D721Med (cell line): ENCODE measurements at regions not wholly inside any gene's neighbourhood (a gene's known extent, or its start where the extent isn't known, plus 50 kb on each side); places are given as distances from the start of the nearest gene placed in this dataset.
"Not testable (repeated sequence)": the region's sequence is repeated elsewhere in the genome, so short reads cannot be mapped to it uniquely, and the experiment has no call there.

ENCODE experiments used
- DNase-seq: peaks from one replicate; pipeline ENCODE4 v3.0.0; 2011; ENCODE audit warnings: low spot score; ENCODE audit not compliant: insufficient read length
- FAIRE-seq: peaks from 2 replicates; lab custom pipeline; 2011; peaks lifted over from hg19 to GRCh38; lab: Jason Lieb, UNC
- TF ChIP-seq, protein P1 (sequence below): IDR thresholded peaks from 2 replicates; pipeline ENCODE4 v1.5.1; 2012; ENCODE audit warnings: mild to moderate bottlenecking, control low read depth; ENCODE audit not compliant: insufficient read depth; ENCODE audit errors: missing control alignments

DNA sequence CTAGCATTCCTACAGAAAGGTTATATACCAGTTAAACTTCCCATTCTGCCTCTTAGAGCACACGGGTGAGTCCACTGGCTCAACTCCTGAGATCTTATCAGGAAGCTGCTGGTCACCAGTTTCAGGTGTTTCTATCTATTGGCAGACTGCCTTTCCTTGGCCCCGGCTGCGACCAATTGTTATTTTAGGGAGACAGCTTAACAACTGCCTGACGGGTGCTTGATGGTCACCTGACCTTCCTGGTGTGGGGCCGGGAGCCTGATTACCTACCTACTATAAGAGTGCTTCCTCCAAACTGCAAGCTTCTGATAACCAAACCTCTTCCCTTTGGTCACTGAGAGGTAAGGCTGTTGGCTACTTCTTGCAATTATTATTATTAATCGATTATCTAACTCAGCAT lies 122.1 kb upstream of the XIRP2 start:
- DNase-seq (no peak), FAIRE-seq (no peak)
- TF ChIP-seq, protein P1, sequence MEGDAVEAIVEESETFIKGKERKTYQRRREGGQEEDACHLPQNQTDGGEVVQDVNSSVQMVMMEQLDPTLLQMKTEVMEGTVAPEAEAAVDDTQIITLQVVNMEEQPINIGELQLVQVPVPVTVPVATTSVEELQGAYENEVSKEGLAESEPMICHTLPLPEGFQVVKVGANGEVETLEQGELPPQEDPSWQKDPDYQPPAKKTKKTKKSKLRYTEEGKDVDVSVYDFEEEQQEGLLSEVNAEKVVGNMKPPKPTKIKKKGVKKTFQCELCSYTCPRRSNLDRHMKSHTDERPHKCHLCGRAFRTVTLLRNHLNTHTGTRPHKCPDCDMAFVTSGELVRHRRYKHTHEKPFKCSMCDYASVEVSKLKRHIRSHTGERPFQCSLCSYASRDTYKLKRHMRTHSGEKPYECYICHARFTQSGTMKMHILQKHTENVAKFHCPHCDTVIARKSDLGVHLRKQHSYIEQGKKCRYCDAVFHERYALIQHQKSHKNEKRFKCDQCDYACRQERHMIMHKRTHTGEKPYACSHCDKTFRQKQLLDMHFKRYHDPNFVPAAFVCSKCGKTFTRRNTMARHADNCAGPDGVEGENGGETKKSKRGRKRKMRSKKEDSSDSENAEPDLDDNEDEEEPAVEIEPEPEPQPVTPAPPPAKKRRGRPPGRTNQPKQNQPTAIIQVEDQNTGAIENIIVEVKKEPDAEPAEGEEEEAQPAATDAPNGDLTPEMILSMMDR = no peak

DNA sequence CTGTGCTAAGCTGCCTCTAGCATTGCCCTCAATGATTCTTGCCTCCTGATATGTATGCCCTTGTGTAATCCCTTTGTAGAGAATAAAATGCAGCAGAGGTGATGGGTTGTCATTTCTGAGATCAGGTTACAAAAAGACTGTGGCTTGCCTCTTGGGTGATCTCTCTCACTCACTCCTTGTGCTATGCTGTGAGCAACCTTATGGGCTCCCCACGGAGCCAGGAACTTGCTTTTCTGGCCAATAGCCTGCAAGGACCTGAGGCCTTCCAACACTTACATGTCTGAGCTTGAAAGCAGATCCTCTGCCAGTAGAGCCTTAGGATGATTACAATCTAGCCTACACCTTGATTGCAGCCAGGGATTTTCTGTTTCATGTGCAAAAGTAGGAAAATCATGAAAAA lies 123.1 kb upstream of the XIRP2 start:
- TF ChIP-seq, protein P1 = no peak
- DNase-seq (no peak), FAIRE-seq (no peak)

DNA sequence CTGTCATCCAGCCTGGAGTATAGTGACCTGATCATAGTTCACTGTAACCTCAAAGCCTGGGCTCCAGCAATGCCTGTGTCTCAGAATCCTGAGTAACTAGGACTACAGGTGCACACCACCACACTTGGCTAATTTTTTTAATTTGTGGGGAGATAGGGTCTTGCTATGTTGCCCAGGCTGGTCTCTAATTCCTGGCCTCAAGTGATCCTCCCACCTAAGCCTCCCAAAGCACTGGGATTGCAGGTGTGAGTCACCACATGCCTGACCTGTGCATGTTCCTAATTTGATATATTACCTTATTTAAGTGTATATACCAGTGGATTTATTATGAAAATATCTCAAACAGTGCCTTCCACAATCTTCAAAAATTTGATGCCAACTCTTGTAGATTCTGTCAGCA lies 123.6 kb upstream of the XIRP2 start:
- DNase-seq = no peak
- FAIRE-seq = no peak
- TF ChIP-seq, protein P1 = no peak

DNA sequence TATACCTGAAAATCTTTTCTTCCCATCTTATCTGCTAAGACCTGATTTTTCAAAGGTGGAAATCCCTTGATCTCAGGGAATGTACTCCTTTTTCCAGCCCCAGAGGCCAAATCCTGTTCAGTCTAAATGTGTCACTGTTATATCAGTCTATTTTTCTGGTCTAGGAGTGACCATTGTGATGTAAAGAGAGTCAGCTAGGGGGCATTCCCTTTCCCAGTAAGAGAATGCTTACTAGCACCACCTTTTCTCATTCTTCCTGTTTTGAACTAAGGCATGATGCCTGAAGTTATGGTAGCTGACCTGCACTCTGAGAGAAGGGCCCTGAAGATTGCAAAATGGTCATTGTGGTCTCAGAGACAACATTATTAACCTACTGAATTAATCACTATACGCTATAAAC lies 124.1 kb upstream of the XIRP2 start:
- FAIRE-seq (no peak), DNase-seq (no peak)
- TF ChIP-seq, protein P1 = no peak

DNA sequence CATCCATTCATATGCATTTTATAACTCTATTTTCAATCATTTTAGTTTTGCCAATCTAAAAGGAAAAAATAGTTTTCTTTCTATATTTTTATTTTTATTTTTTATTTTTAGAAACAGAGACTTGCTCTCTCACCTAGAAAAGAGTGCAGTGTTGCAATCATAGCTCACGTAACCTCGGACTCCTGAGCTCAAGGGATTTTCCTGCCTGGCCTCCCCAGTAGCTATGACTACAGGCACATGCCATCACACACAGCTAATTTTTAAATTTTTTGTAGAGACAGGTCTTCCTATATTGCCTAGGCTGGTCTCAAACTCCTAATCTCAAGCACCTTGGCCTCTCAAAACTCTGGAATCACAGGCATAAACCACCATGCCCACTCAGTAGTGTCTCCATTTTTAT lies 125.5 kb upstream of the XIRP2 start:
- DNase-seq = no peak
- FAIRE-seq = no peak
- TF ChIP-seq, protein P1 = no peak

DNA sequence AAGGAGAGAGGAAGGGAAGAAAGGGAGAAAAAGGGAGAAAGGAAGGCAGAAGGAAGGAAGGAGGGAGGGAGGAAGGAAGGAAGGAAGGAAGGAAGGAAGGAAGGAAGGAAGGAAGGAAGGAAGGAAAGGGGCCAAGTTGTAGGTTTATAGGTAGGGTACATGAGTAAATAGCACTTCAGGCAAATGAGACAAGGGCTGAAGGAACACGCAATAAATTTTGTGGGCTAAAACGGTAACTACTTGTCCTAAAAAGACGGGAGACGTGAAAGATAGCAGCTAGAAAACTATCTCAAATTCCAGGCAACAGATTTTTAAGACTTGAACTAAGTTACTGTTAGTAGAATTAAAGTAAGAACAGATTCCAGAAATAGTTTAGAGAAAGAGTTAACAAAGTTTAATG lies 129.3 kb upstream of the XIRP2 start:
- no peak for FAIRE-seq
- DNase-seq = no peak
- TF ChIP-seq, protein P1 = no peak

DNA sequence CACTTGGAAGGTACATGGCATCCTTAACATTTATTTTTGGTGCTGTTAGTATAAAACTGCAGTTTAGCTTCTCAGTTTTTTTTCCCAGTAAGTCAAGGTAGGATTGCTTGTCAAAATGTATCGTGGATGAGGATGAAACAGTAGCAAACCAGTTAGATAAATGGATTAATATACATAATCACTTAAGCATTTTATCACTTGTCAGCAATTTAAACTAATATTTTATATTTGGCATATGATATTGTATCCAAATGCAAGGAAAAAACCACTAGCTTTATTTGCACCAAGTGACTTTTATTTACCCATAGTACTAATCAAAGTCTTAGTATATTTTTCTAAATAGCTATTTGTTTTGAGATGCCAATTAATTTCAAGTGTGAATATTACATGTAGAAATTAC lies 137.7 kb upstream of the XIRP2 start:
- TF ChIP-seq, protein P1 = no peak
- DNase-seq (no peak), FAIRE-seq (no peak)

DNA sequence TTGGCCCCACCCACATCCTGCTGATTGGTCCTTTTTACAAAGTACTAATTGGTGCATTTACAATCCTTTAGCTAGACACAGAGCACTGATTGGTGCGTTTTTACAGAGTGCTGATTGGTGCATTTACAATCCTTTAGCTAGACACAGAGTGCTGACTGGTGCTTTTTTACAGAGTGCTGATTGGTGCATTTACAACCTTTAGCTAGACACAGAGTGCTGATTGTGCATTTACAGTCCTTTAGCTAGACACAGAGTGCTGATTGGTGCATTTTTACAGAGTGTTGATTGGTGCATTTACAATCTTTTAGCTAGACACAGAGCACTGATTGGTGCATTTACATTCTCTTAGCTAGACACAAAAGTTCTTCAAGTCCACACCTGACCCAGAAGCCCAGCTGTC lies 144.2 kb upstream of the XIRP2 start:
- FAIRE-seq, DNase-seq: not testable (repeated sequence)

DNA sequence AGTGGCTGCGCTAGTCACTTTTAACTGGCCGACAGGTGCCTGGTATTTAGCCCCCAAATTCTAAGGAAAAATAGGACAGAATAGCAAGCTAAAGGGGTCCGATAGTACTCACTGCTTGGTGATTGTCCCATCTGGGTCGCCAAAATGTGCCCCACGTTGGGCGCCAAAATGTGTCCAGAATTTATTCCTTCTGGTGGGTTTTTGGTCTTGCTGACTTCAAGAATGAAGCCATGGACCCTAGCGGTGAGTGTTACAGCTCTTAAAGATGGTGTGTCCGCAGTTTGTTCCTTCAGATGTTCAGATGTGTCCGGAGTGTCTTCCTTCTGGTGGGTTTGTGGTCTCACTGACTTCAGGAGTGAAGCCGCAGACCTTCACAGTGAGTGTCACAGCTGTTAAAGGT lies 144.8 kb upstream of the XIRP2 start:
- DNase-seq, FAIRE-seq: not testable (repeated sequence)
